Keratinocyte (primary cell): ENCODE measurements at regions not wholly inside any gene's neighbourhood (a gene's known extent, or its start where the extent isn't known, plus 50 kb on each side); places are given as distances from the start of the nearest gene placed in this dataset.

Experiments used
- CTCF ChIP-seq, 3 experiments: IDR thresholded peaks in 1 of 3; conservative IDR thresholded peaks in 1 of 3; optimal IDR thresholded peaks in 1 of 3; 2 replicates in 2 of 3; 3 replicates in 1 of 3; pipeline versions ENCODE3 to v1.5.1; 2011; ENCODE audit warnings: low read length in 3 of 3, mild to moderate bottlenecking in 3 of 3, moderate library complexity in 2 of 3, control low read depth in 1 of 3, inconsistent platforms in 1 of 3; ENCODE audit not compliant: insufficient read depth in 2 of 3; ENCODE audit errors: extremely low read depth in 1 of 3
- EZH2 ChIP-seq: IDR thresholded peaks from one replicate; pipeline ENCODE4 v1.6.1; 2012; ENCODE audit warnings: inconsistent platforms, mild to moderate bottlenecking, low read length, moderate library complexity

GRCh38 chr21:17947531-17947930 lies 128.4 kb upstream of the C21orf91 start:
- TF ChIP-seq CTCF (optimal IDR thresholded peaks at IDR 0.05 in 1 of 3, IDR thresholded peaks at IDR 0.05 in 1 of 3, conservative IDR thresholded peaks at IDR 0.05 in 1 of 3; ENCODE audit: extremely low read depth in 1 of 3, insufficient read depth in 2 of 3, low read length in 3 of 3) (no peak), EZH2 (no peak)
